Tibial nerve (tissue), 4 donors: ENCODE measurements at regions not wholly inside any gene's neighbourhood (a gene's known extent, or its start where the extent isn't known, plus 50 kb on each side); places are given as distances from the start of the nearest gene placed in this dataset.

ENCODE experiments used
- CTCF ChIP-seq, 5 experiments: fragments of 200-600 bp in 3 of 5; fragments of 450-650 bp in 2 of 5; sonication (generic) in 3 of 5; IDR thresholded peaks; one replicate each; pipeline ENCODE4 v1.5.1; 2016 to 2019; ENCODE audit warnings: antibody characterized with exemption in 5 of 5, mild to moderate bottlenecking in 3 of 5, moderate library complexity in 2 of 5
- EP300 ChIP-seq, 2 donors: sonication (generic); formaldehyde crosslinking; IDR thresholded peaks; one replicate each; pipeline ENCODE4 v1.6.1; 2017; ENCODE audit warnings: antibody characterized with exemption in 2 of 2, mild to moderate bottlenecking in 1 of 2
- POLR2A ChIP-seq, 2 donors: fragments of 450-650 bp; IDR thresholded peaks; one replicate each; pipeline ENCODE4 v1.6.1; 2017; ENCODE audit warnings: antibody characterized with exemption in 2 of 2, mild to moderate bottlenecking in 2 of 2, moderate library complexity in 2 of 2

DNA sequence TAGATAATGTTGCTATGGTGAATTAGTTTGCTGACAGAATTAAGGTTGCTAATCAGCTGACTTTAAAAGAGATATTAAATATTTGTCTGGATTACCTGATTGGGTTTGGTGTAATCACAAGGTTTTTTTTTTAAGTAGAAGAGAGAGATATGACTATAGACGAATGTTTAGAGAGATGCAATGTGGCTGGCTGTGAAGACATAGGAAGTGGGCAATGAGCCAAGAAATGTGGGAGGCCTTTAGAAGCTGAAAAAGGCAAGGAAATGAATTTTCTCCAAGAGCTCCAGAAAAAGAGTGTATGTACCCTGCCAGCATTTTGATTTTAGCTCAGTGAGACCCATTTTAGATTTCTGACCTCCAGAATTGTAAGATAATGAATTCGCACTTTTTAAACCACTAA, 598.3 kb downstream of the PKHD1 start:
- TF ChIP-seq CTCF (IDR thresholded peaks at IDR 0.05) = no peak
- TF ChIP-seq POLR2A (IDR thresholded peaks at IDR 0.05) = no peak
- no peak for TF ChIP-seq EP300 (IDR thresholded peaks at IDR 0.05)
